ENCODE measurements at regions not wholly inside any gene's neighbourhood (a gene's known extent, or its start where the extent isn't known, plus 50 kb on each side); places are given as distances from the start of the nearest gene placed in this dataset.

GRCh38 chr18:22355598-22355997 is 62.1 kb downstream of the CTAGE1 start:
- DNase-seq: no peak

- DNase-seq: no peak
These were observed 62.6 kb downstream of the CTAGE1 start for GRCh38 chr18:22355069-22355468.

- DNase-seq: no peak
These were observed 67.7 kb downstream of the CTAGE1 start for GRCh38 chr18:22349966-22350365.

- no peak for DNase-seq
These were observed 68.3 kb downstream of the CTAGE1 start for GRCh38 chr18:22349317-22349898.

GRCh38 chr18:22348521-22349316 is 69.0 kb downstream of the CTAGE1 start:
- DNase-seq: no peak

GRCh38 chr18:22347606-22348511 is 69.9 kb downstream of the CTAGE1 start:
- no peak for DNase-seq

- DNase-seq: no peak
These were observed 70.6 kb downstream of the CTAGE1 start for GRCh38 chr18:22346953-22347605.

- DNase-seq: no peak
These were observed 71.2 kb downstream of the CTAGE1 start for GRCh38 chr18:22346401-22346952.

- no peak for DNase-seq
These were observed 72.0 kb downstream of the CTAGE1 start for GRCh38 chr18:22345718-22346117.

- DNase-seq: no peak
These were observed 72.6 kb downstream of the CTAGE1 start for GRCh38 chr18:22344908-22345670.

GRCh38 chr18:22344445-22344844 is 73.3 kb downstream of the CTAGE1 start:
- DNase-seq: no peak

GRCh38 chr18:22343613-22344012 is 74.1 kb downstream of the CTAGE1 start:
- DNase-seq: no peak

GRCh38 chr18:22342625-22343024 is 75.1 kb downstream of the CTAGE1 start:
- DNase-seq: no peak

- no peak for DNase-seq
These were observed 77.4 kb downstream of the CTAGE1 start for GRCh38 chr18:22340331-22340730.

- no peak for DNase-seq
These were observed 77.8 kb downstream of the CTAGE1 start for GRCh38 chr18:22339913-22340312.

- DNase-seq: peak in 4 of 58 donors; percentile 5 to 29 (median 15)
These were observed 79.9 kb downstream of the CTAGE1 start for GRCh38 chr18:22337833-22338232.

GRCh38 chr18:22337306-22337705 is 80.4 kb downstream of the CTAGE1 start:
- peak in 1 of 58 donors; percentile 29 for DNase-seq

- DNase-seq: no peak
These were observed 81.3 kb downstream of the CTAGE1 start for GRCh38 chr18:22336406-22336805.

GRCh38 chr18:22335731-22336198 is 82.0 kb downstream of the CTAGE1 start:
- DNase-seq: no peak

GRCh38 chr18:22334567-22334966 is 83.1 kb downstream of the CTAGE1 start:
- no peak for DNase-seq

Data from anterior cingulate cortex (tissue), 58 donors.